ENCODE measurements at regions not wholly inside any gene's neighbourhood (a gene's known extent, or its start where the extent isn't known, plus 50 kb on each side); places are given as distances from the start of the nearest gene placed in this dataset.

DNA sequence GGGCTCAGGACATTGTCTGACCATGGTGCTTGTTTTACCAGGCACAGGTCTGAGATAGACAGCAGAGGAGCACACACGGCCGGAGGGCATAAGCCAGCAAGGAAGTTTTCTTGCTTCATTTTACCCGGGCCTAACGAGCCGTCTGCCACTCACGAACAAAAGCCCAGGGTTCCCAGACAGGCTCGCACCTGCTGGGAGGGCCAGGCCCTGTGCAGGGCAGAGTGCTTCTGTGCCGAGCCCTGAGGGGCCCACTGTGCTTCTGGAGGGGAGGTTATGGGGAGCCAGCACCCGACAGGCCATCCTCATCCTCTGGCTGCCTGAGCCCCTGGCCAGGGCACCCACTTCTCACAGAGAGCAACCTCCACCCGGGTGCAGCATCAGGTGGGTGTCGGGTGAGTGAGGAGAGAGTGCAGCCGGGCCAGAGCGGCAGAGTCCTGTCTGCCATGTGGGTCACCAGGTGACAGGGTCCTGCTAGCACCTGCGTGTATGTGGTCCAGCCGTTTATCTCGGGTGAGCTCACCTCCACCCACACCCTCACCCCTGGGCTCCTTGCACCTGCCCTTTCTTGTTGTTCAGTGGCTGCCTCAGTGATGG lies 297.9 kb downstream of the NDUFA10 start:
- TF ChIP-seq, protein P1, sequence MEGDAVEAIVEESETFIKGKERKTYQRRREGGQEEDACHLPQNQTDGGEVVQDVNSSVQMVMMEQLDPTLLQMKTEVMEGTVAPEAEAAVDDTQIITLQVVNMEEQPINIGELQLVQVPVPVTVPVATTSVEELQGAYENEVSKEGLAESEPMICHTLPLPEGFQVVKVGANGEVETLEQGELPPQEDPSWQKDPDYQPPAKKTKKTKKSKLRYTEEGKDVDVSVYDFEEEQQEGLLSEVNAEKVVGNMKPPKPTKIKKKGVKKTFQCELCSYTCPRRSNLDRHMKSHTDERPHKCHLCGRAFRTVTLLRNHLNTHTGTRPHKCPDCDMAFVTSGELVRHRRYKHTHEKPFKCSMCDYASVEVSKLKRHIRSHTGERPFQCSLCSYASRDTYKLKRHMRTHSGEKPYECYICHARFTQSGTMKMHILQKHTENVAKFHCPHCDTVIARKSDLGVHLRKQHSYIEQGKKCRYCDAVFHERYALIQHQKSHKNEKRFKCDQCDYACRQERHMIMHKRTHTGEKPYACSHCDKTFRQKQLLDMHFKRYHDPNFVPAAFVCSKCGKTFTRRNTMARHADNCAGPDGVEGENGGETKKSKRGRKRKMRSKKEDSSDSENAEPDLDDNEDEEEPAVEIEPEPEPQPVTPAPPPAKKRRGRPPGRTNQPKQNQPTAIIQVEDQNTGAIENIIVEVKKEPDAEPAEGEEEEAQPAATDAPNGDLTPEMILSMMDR (IDR thresholded peaks at IDR 0.05; ENCODE audit: insufficient read depth, low read length) = no peak
- TF ChIP-seq POLR2AphosphoS5 (IDR thresholded peaks at IDR 0.05; ENCODE audit: low read depth) = no peak
